MM.1S (cell line): ENCODE measurements at regions not wholly inside any gene's neighbourhood (a gene's known extent, or its start where the extent isn't known, plus 50 kb on each side); places are given as distances from the start of the nearest gene placed in this dataset.

Experiments used
- DNase-seq: peaks from one replicate; pipeline ENCODE4 v3.0.0-alpha.2; 2015
- H2AFZ ChIP-seq: fragments of 300-600 bp; sonication (generic); 2 replicates; pipeline ENCODE4 v1.6.0; 2016; ENCODE audit warnings: antibody characterized with exemption, low read length
- H3F3A ChIP-seq: fragments of 300-600 bp; sonication (generic); 2 replicates; pipeline ENCODE4 v1.6.1; 2016; ENCODE audit warnings: mild to moderate bottlenecking, antibody characterized with exemption, low read length, moderate library complexity, mixed read lengths; ENCODE audit not compliant: insufficient read depth
- H3K27ac ChIP-seq: fragments of 300-600 bp; sonication (generic); 2 replicates; pipeline ENCODE4 v1.5.1; 2016; ENCODE audit warnings: mild to moderate bottlenecking, low read length
- H3K27me3 ChIP-seq: fragments of 300-600 bp; sonication (generic); replicated peaks from 2 replicates; pipeline ENCODE4 v1.6.0; 2016; ENCODE audit warnings: low read length; ENCODE audit not compliant: insufficient read depth
- H3K36me3 ChIP-seq: fragments of 300-600 bp; sonication (generic); replicated peaks from 2 replicates; pipeline ENCODE4 v1.6.1; 2016; ENCODE audit warnings: mild to moderate bottlenecking, low read length, mixed read lengths; ENCODE audit not compliant: insufficient read depth
- H3K4me1 ChIP-seq: fragments of 300-600 bp; sonication (generic); 2 replicates; pipeline ENCODE4 v1.6.1; 2016; ENCODE audit warnings: low read length, mixed read lengths
- H3K4me2 ChIP-seq: fragments of 300-600 bp; sonication (generic); 2 replicates; pipeline ENCODE4 v1.6.0; 2016; ENCODE audit warnings: low read depth, low read length
- H3K4me3 ChIP-seq: fragments of 300-600 bp; sonication (generic); 2 replicates; pipeline ENCODE4 v1.5.1; 2016; ENCODE audit warnings: low read length, mixed read lengths
- H3K79me2 ChIP-seq: fragments of 300-600 bp; sonication (generic); 2 replicates; pipeline ENCODE4 v1.6.1; 2016; ENCODE audit warnings: mixed run types, low read length, mixed read lengths
- H3K9ac ChIP-seq: fragments of 300-600 bp; sonication (generic); 2 replicates; pipeline ENCODE4 v1.6.1; 2016; ENCODE audit warnings: low read length, mixed read lengths
- H3K9me2 ChIP-seq: fragments of 300-600 bp; sonication (generic); replicated peaks from 2 replicates; pipeline ENCODE4 v1.6.1; 2016; ENCODE audit warnings: mild to moderate bottlenecking, low read length, mixed read lengths; ENCODE audit not compliant: insufficient read depth
- H3K9me3 ChIP-seq: fragments of 300-600 bp; sonication (generic); replicated peaks from 2 replicates; pipeline ENCODE4 v1.6.1; 2016; ENCODE audit warnings: mild to moderate bottlenecking, low read length, mixed read lengths; ENCODE audit not compliant: insufficient read depth
- H4K20me1 ChIP-seq: fragments of 300-600 bp; sonication (generic); 2 replicates; pipeline ENCODE4 v1.6.1; 2016; ENCODE audit warnings: mild to moderate bottlenecking, low read length, moderate library complexity, mixed read lengths; ENCODE audit not compliant: insufficient read depth
- EZH2 ChIP-seq: fragments of 300-600 bp; sonication (generic); optimal IDR thresholded peaks from 2 replicates; pipeline ENCODE3; 2017; ENCODE audit warnings: low read depth, mild to moderate bottlenecking, antibody characterized with exemption, low read length, mixed read lengths
- EZH2phosphoT487 ChIP-seq: fragments of 300-600 bp; sonication (generic); IDR thresholded peaks from 2 replicates; pipeline ENCODE4 v1.6.1; 2018; ENCODE audit warnings: antibody characterized with exemption, low read length
- TF ChIP-seq, protein P1 (sequence below): fragments of 300-600 bp; sonication (generic); IDR thresholded peaks from 2 replicates; pipeline ENCODE4 v1.5.1; 2016; ENCODE audit warnings: antibody characterized with exemption, low read length, mixed read lengths

DNA sequence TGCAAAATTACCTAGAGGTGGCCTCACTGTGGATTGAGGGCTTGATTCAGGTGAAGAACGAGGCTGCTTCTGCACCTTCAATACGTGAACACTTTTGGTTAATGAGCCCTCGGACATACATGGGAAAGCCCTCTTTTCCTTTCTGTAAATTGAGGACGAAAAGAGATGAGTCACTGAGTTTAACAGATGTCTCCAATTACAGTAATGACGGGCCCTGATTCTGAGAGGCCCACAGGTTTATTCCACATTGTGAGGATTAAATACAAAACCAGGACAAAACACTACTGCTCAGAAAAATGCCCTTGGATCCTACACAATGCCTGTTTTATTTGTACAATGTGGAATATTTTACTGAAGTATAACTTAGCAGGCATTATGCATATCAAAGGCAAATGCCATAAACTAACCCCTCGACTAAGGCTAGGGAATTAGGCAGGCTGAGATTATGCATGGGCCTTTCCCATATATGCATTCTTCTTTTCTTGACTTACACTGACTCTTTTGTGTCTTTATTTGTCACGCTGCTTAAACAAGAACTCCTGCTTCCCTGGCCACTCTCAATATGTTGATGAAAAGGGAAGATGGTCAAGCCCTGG, 819.9 kb downstream of the OLFM4 start:
- no peak overlapping the region for H3K4me3 ChIP-seq
- no peak overlapping the region for H3K27ac ChIP-seq
- no peak for DNase-seq
- no peaks in the 10 kb centered on the region for H3K36me3 ChIP-seq
- H3K9me3 ChIP-seq = no peaks in the 10 kb centered on the region
- no peaks in the 10 kb centered on the region for H3K9me2 ChIP-seq
- no peaks in the 10 kb centered on the region for H3F3A ChIP-seq
- H3K79me2 ChIP-seq = no peaks in the 10 kb centered on the region
- H2AFZ ChIP-seq = no peak overlapping the region
- H3K4me1 ChIP-seq = no peaks in the 10 kb centered on the region
- H3K9ac ChIP-seq = no peak overlapping the region
- no peak for TF ChIP-seq EZH2phosphoT487
- no peak for TF ChIP-seq EZH2
- TF ChIP-seq, protein P1, sequence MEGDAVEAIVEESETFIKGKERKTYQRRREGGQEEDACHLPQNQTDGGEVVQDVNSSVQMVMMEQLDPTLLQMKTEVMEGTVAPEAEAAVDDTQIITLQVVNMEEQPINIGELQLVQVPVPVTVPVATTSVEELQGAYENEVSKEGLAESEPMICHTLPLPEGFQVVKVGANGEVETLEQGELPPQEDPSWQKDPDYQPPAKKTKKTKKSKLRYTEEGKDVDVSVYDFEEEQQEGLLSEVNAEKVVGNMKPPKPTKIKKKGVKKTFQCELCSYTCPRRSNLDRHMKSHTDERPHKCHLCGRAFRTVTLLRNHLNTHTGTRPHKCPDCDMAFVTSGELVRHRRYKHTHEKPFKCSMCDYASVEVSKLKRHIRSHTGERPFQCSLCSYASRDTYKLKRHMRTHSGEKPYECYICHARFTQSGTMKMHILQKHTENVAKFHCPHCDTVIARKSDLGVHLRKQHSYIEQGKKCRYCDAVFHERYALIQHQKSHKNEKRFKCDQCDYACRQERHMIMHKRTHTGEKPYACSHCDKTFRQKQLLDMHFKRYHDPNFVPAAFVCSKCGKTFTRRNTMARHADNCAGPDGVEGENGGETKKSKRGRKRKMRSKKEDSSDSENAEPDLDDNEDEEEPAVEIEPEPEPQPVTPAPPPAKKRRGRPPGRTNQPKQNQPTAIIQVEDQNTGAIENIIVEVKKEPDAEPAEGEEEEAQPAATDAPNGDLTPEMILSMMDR = no peak
- no peak overlapping the region for H3K4me2 ChIP-seq
- no peaks in the 10 kb centered on the region for H3K27me3 ChIP-seq
- no peaks in the 10 kb centered on the region for H4K20me1 ChIP-seq

DNA sequence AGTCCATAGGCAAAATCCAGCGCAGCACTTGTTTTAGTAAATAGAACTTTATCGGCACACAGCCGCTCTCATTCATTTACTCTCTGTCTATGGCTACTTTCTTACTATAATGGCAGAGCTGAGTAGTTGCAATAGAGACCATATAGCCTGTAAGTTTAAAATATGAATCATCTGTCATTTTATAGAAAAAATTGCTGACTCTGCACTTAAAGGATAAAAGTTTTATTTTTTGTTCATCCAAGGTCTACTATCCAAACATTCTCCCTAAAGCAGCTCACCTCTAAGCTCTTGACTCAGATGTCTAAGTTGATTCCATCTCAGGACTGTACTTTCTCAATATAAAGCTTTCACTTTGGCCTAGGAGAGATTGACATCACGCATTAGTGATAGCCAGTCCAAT, 825.7 kb downstream of the OLFM4 start:
- Histone ChIP-seq H3K9ac (no peak overlapping the region), H3K79me2 (no peaks in the 10 kb centered on the region), H3K27ac (no peak overlapping the region), H4K20me1 (no peaks in the 10 kb centered on the region), H3K4me3 (no peak overlapping the region), H2AFZ (no peak overlapping the region), H3K36me3 (no peaks in the 10 kb centered on the region), H3K27me3 (no peaks in the 10 kb centered on the region), H3K4me2 (no peak overlapping the region), H3K9me3 (no peaks in the 10 kb centered on the region), H3F3A (no peaks in the 10 kb centered on the region), H3K4me1 (no peaks in the 10 kb centered on the region), H3K9me2 (no peaks in the 10 kb centered on the region)
- DNase-seq = no peak
- TF ChIP-seq EZH2 (no peak), EZH2phosphoT487 (no peak)
- TF ChIP-seq, protein P1 = no peak

DNA sequence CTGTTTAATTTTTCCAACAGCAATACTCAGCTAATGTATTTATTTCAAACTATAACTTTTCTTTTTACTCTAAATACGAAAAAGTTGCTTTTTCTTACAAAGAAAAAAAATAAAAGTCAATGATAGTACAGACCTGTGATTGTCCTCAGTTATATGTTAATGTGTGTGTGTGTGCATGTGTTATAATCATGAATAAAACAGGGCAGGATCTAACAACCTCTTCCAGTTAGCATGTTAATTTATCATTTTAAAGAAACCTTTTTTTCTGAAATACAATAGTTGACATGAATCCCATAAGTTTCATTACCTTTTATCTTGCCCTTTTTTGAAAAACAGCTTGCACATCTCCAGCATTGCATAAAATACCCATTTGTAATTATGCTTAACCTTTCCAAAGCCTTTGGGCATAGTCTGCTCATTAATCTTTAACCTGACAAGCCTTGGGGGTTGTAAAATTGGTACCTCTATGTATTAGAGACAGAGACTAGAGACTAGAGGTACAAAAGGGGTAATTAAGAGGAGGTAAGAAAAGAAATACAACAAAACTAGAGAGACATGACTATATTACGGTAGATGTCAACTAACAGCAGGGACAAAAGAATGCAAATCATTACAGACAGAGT, 828.1 kb downstream of the OLFM4 start:
- no peak overlapping the region for H3K27ac ChIP-seq
- DNase-seq = no peak
- H3K9me3 ChIP-seq = no peaks in the 10 kb centered on the region
- H3K4me3 ChIP-seq = no peak overlapping the region
- H3K36me3 ChIP-seq = no peaks in the 10 kb centered on the region
- H3K27me3 ChIP-seq = no peaks in the 10 kb centered on the region
- H3K4me1 ChIP-seq = no peaks in the 10 kb centered on the region
- H3F3A ChIP-seq = no peaks in the 10 kb centered on the region
- no peaks in the 10 kb centered on the region for H4K20me1 ChIP-seq
- H3K79me2 ChIP-seq = no peaks in the 10 kb centered on the region
- no peaks in the 10 kb centered on the region for H3K9me2 ChIP-seq
- H3K4me2 ChIP-seq = no peak overlapping the region
- no peak overlapping the region for H2AFZ ChIP-seq
- TF ChIP-seq EZH2 = no peak
- no peak for TF ChIP-seq EZH2phosphoT487
- TF ChIP-seq, protein P1 = no peak
- no peak overlapping the region for H3K9ac ChIP-seq
